HG02852 (cell line): ENCODE measurements at regions not wholly inside any gene's neighbourhood (a gene's known extent, or its start where the extent isn't known, plus 50 kb on each side); places are given as distances from the start of the nearest gene placed in this dataset.

Experiments
- ATAC-seq: cut with Tn5 transposase; IDR thresholded peaks from one replicate; pipeline ENCODE4 v1.9.1; 2021; ENCODE audit warnings: mild to moderate bottlenecking, moderate library complexity; ENCODE audit not compliant: unreplicated experiment

DNA sequence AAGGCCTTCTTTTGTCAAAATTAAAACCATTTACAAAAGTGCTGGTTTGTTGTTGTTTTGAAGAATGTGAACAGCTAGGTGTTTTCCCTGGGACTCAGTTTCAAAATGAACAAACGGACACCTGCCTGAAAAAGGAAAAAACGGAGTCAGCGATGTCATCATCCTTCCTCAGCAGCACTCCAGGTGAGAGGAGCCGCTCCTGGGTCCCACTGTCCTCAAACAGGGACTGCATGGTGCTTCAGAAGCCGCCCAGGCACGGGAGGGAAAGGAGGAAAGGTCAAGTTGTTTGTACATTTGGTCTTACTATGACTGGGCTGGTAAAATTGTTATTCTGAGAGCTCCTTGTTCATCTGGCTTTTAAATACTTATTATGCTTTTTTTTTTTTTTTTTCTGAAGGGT is 69.0 kb upstream of the ZSWIM6 start:
- no peak for ATAC-seq

DNA sequence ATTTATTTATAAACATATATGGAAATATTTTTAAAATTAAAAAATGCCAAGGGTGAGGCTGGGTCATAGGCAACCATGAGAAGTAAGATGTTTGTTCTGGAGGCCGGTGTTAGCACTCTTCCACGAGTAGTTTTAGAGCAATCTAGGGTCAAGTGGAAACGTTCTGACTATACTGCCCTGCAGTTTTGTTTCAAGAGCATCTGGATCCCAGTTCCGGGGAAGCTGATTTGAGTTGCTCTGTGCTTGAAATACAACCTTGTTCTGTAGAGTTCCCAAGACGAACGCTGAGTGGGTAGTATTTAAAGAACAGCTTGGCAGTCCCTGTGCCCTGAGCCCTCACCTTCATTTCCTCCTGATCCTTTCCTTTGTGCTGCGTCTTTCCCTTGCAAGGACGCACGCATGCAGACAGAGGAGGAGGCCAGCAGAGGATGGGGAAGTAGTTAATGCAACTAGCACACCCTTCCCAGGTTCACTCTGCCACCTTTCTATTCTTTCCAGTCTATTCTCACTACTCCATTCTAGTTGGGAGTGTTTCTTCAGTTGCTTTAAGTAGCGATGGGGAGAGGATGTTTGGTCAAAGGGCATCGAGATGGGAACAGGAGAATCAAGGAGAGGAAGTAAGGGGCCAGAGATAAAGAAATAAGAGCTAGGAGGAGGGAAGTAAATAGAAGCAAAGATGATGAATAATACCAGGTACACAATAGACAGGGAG is 68.3 kb upstream of the ZSWIM6 start:
- no peak for ATAC-seq

GRCh38 chr5:61264273-61264661 is 67.8 kb upstream of the ZSWIM6 start:
- no peak for ATAC-seq

DNA sequence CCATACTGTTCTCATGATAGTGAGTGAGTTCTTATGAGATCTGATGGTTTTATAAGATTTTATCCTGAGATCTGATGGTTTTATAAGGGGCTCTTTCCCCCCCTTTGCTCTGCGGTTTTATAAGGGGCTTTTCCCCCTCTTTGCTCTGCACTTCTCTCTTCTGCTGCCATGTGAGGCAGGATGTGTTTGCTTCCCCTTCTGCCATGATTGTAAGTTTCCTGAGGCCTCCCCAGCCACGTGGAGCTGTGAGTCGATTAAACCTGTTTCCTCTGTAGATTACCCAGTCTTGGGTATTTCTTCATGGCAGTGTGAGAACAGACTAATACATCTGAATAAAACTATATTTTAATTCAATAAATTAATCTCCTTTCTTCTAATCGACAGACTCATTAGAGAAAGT is 64.9 kb upstream of the ZSWIM6 start:
- ATAC-seq: no peak

DNA sequence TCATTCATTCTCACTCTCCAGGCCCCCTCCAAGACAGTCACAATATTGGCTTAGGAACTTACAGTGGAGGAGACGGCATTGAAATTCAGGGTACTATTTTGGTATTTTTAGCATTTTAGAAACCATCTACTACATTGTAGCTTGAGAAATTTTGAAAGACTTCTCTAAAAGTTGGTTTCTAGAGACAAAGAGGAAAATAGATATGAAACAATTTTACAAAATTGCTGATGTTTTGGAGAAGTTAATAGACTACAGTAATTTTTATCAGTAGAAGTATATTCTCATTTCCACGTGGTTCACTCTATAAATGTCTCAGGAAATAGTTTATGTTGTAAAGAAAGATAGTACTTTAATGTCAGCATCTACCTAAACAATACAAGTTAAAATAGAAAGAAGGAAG is 63.2 kb upstream of the ZSWIM6 start:
- ATAC-seq: no peak

GRCh38 chr5:61270510-61271165 is 61.4 kb upstream of the ZSWIM6 start:
- no peak for ATAC-seq

GRCh38 chr5:61272688-61273087 is 59.4 kb upstream of the ZSWIM6 start:
- ATAC-seq: no peak

GRCh38 chr5:61273279-61273975 is 58.6 kb upstream of the ZSWIM6 start:
- ATAC-seq: no peak

DNA sequence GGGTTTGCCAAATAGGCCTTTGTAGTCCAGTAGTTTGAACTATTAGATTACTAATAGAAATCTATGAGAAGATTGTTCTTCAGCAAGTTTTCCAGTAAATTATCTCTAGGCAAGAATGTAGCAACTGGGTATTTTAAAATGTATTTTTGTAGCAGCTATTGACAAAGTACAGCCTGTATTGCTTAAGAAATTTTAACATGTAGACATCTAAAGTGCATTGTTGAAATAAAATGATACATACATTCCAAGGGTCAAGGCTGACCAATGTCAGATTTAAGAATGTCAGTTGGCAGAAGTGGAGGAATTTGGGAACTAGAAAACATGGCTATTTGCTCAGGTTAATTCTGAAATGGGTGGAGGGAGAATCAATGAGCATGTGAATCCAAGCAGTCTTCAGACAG is 57.5 kb upstream of the ZSWIM6 start:
- ATAC-seq: no peak

DNA sequence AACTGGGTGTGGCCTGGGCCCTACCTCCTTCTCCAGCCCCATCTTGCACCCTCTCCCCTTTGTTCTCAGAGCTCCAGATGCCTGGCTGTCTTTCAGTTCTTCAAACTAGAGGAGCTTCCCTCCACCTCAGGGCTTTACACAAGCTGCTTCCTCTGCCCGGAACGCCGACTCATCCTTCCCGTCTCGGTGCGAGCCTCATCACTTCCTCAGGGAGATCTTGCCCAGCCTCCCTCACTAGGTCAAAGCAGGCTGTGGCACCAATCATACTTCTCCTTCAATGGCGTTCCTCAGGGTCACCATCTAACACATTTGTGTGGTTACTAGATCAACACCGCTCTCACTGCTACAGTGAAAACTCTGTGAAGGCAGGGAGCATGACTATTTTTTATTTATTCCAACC is 56.2 kb upstream of the ZSWIM6 start:
- no peak for ATAC-seq

GRCh38 chr5:61277190-61277589 is 54.9 kb upstream of the ZSWIM6 start:
- no peak for ATAC-seq

GRCh38 chr5:61277781-61278180 is 54.3 kb upstream of the ZSWIM6 start:
- no peak for ATAC-seq

DNA sequence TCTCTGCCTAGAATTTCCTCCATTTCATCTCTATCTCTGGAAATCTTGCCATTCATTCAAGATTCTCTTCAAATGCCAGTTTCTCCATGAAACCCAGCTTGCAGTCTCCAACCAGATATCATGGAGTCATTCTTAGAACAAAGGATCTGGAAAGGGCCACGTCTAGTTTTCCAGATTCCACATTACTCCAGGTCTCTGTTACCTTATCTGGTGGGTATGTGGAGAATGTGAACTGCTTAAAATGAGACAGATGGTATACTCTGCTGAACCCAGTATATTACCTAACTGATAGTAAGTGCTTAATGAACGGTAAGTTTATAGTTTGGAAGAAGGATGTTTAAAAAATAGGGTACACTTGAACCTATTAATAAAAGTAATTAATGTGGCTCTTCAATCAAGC is 52.3 kb upstream of the ZSWIM6 start:
- ATAC-seq: no peak

GRCh38 chr5:61280205-61280604 is 51.9 kb upstream of the ZSWIM6 start:
- no peak for ATAC-seq

DNA sequence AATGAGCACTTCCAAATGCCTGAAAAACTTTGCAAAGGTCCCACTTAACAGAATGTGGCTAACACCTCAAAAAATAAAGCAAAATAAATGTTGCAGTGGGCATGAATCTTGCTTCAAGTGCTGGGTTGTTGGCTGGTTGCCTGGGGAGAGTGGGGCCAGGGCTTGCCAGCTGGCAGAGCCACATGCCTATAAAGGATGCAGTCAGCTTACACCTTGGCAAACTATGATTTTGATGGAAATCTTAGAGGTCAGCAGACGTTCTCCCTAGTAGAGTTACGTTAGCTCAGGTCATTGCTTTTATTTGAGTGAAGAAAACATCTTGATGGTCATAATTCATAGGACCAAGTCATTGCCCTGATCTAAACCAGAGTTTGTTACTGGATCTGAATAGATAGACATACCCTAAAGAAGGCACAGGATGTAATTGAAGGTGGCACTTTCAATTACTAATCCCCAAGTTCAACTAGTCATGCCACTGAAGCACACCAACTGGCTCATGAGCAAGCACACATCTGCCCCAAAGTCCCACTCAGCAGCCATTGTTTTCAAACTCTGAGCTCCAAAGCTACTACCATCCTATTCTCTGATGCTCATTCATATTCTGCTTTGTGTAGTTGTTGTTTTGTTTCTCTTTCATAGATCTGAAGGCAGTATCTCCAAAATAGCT is 51.2 kb upstream of the ZSWIM6 start:
- ATAC-seq: no peak

DNA sequence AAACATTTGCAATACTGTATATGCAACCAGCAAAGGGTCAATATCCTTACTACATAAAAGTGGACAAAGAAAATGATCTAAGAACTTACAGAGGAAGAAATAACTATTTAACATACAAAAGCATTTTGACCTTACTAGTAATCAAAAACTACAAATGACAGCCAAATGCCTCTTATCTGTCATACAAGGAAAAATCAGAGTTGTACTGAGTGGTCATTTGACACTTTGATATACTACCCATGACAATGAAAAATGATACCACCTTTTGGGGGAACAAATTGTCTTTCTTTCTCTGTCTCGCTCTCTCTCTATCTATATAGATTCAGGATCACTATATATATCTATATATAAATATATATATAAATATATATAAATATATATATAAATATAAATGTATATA is 50.4 kb upstream of the ZSWIM6 start:
- ATAC-seq: no peak
